ENCODE measurements at regions not wholly inside any gene's neighbourhood (a gene's known extent, or its start where the extent isn't known, plus 50 kb on each side); places are given as distances from the start of the nearest gene placed in this dataset.
A peak's percentile ranks its signal among the peaks of the same experiment; 100 is the strongest.

DNA sequence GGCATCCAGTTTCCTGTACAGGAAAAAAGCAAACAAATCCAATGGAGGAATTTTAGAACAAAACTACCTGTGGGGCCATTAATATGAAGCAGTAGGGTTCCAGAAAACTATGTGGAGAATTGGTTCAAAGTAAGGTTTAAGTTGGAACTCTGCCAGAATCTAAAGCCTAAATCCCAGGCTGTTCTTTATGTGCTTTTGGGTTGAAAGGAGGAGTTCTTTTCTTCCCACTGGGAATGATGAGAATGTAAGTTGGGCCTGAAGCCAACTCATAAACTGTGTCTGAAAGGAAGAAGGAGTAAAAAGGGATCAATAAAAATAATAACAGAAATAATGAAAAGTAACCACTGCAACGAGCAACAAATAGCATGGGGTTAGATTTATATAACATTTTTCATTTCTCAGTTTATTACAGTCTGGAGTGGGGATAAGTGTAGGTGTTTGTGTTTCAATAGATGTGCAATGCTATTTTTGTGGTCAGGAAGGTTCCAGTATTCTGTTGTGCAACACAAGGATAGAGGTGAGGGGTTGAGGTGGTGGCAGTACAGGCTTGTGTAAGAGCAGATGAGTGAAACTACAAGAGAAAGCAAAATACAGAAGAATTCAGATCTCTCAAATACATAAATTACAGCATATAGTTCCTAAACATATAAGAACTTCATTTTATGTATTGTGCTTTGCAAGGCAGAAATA is 373.6 kb downstream of the EMP1 start:
- Histone ChIP-seq H3K36me3 (ENCODE audit: control insufficient read depth in 4 of 4, insufficient read depth in 3 of 4, low read depth in 1 of 4, low read length in 3 of 4) (no peaks in the 10 kb centered on the region), H3K27ac (ENCODE audit: low read depth in 1 of 2, low read length in 2 of 2) (peak overlapping the region; percentile 14 to 60), H3K4me3 (ENCODE audit: low read depth in 1 of 3, low read length in 3 of 3) (no peak overlapping the region), H3K9me3 (ENCODE audit: control insufficient read depth in 4 of 4, low read length in 3 of 4) (no peaks in the 10 kb centered on the region), H3K4me1 (ENCODE audit: control insufficient read depth in 4 of 4, insufficient read depth in 4 of 4, low read length in 3 of 4) (peaks cover 0 to 12% (median 4%) of the 10 kb centered on the region in 4 donors), H3K27me3 (ENCODE audit: control insufficient read depth in 4 of 4, insufficient read depth in 4 of 4, low read length in 3 of 4) (no peaks in the 10 kb centered on the region), H3K9ac (ENCODE audit: low read depth in 1 of 2, low read length in 2 of 2) (no peak overlapping the region)
- 72% methylated on average over 1 of the region's 1 CpG for WGBS
- TF ChIP-seq FOXA2 (IDR thresholded peaks at IDR 0.05) (no peak), RAD21 (IDR thresholded peaks at IDR 0.05) (peak; percentile 49 to 53), YY1 (IDR thresholded peaks at IDR 0.05) (peak; percentile 38), JUND (IDR thresholded peaks at IDR 0.05) (no peak), HNF4A (conservative IDR thresholded peaks at IDR 0.05) (peak; percentile 59 to 66), GABPA (IDR thresholded peaks at IDR 0.05 in 1 of 2, conservative IDR thresholded peaks at IDR 0.05 in 1 of 2) (no peak), RXRA (IDR thresholded peaks at IDR 0.05) (peak; percentile 87 to 89), HNF4G (IDR thresholded peaks at IDR 0.05) (peak; percentile 7), NR2F2 (IDR thresholded peaks at IDR 0.05) (peak; percentile 18), FOXA1 (IDR thresholded peaks at IDR 0.05) (no peak), EGR1 (IDR thresholded peaks at IDR 0.05; ENCODE audit: low read depth in 2 of 2) (no peak), TAF1 (conservative IDR thresholded peaks at IDR 0.05) (no peak), SP1 (IDR thresholded peaks at IDR 0.05) (peak; percentile 75)
- TF ChIP-seq, protein P1, sequence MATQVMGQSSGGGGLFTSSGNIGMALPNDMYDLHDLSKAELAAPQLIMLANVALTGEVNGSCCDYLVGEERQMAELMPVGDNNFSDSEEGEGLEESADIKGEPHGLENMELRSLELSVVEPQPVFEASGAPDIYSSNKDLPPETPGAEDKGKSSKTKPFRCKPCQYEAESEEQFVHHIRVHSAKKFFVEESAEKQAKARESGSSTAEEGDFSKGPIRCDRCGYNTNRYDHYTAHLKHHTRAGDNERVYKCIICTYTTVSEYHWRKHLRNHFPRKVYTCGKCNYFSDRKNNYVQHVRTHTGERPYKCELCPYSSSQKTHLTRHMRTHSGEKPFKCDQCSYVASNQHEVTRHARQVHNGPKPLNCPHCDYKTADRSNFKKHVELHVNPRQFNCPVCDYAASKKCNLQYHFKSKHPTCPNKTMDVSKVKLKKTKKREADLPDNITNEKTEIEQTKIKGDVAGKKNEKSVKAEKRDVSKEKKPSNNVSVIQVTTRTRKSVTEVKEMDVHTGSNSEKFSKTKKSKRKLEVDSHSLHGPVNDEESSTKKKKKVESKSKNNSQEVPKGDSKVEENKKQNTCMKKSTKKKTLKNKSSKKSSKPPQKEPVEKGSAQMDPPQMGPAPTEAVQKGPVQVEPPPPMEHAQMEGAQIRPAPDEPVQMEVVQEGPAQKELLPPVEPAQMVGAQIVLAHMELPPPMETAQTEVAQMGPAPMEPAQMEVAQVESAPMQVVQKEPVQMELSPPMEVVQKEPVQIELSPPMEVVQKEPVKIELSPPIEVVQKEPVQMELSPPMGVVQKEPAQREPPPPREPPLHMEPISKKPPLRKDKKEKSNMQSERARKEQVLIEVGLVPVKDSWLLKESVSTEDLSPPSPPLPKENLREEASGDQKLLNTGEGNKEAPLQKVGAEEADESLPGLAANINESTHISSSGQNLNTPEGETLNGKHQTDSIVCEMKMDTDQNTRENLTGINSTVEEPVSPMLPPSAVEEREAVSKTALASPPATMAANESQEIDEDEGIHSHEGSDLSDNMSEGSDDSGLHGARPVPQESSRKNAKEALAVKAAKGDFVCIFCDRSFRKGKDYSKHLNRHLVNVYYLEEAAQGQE (IDR thresholded peaks at IDR 0.05) = no peak
- TF ChIP-seq, protein P2, sequence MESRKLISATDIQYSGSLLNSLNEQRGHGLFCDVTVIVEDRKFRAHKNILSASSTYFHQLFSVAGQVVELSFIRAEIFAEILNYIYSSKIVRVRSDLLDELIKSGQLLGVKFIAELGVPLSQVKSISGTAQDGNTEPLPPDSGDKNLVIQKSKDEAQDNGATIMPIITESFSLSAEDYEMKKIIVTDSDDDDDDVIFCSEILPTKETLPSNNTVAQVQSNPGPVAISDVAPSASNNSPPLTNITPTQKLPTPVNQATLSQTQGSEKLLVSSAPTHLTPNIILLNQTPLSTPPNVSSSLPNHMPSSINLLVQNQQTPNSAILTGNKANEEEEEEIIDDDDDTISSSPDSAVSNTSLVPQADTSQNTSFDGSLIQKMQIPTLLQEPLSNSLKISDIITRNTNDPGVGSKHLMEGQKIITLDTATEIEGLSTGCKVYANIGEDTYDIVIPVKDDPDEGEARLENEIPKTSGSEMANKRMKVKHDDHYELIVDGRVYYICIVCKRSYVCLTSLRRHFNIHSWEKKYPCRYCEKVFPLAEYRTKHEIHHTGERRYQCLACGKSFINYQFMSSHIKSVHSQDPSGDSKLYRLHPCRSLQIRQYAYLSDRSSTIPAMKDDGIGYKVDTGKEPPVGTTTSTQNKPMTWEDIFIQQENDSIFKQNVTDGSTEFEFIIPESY (IDR thresholded peaks at IDR 0.05) = peak; percentile 42
- TF ChIP-seq, protein P3, sequence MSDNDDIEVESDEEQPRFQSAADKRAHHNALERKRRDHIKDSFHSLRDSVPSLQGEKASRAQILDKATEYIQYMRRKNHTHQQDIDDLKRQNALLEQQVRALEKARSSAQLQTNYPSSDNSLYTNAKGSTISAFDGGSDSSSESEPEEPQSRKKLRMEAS (IDR thresholded peaks at IDR 0.05) = peak; percentile 24
- TF ChIP-seq, protein P4, sequence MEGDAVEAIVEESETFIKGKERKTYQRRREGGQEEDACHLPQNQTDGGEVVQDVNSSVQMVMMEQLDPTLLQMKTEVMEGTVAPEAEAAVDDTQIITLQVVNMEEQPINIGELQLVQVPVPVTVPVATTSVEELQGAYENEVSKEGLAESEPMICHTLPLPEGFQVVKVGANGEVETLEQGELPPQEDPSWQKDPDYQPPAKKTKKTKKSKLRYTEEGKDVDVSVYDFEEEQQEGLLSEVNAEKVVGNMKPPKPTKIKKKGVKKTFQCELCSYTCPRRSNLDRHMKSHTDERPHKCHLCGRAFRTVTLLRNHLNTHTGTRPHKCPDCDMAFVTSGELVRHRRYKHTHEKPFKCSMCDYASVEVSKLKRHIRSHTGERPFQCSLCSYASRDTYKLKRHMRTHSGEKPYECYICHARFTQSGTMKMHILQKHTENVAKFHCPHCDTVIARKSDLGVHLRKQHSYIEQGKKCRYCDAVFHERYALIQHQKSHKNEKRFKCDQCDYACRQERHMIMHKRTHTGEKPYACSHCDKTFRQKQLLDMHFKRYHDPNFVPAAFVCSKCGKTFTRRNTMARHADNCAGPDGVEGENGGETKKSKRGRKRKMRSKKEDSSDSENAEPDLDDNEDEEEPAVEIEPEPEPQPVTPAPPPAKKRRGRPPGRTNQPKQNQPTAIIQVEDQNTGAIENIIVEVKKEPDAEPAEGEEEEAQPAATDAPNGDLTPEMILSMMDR (IDR thresholded peaks at IDR 0.05; ENCODE audit: low read depth, low read length, missing input control) = no peak
- TF ChIP-seq, protein P5, sequence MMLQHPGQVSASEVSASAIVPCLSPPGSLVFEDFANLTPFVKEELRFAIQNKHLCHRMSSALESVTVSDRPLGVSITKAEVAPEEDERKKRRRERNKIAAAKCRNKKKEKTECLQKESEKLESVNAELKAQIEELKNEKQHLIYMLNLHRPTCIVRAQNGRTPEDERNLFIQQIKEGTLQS (IDR thresholded peaks at IDR 0.05) = no peak
- DNase-seq (ENCODE audit: low spot score) = no peak

All from liver (tissue), 8 donors.